SU-DHL-6 (cell line): ENCODE measurements at regions not wholly inside any gene's neighbourhood (a gene's known extent, or its start where the extent isn't known, plus 50 kb on each side); places are given as distances from the start of the nearest gene placed in this dataset.

Experiments
- CTCF ChIP-seq: fragments of 200-600 bp; sonication (generic); IDR thresholded peaks from one replicate; pipeline ENCODE4 v1.5.1; 2017; ENCODE audit warnings: antibody characterized with exemption, mild to moderate bottlenecking, low read length, moderate library complexity; ENCODE audit not compliant: insufficient read depth, poor library complexity, severe bottlenecking
- EZH2phosphoT487 ChIP-seq: fragments of 200-600 bp; sonication (generic), shearing (Covaris generic); conservative IDR thresholded peaks from 2 replicates; pipeline ENCODE4 v1.6.1; 2018; ENCODE audit warnings: mild to moderate bottlenecking, antibody characterized with exemption, low read length, moderate library complexity, mixed read lengths

GRCh38 chr17:33679595-33679994, 386.5 kb upstream of the ASIC2 start:
- TF ChIP-seq CTCF (no peak), EZH2phosphoT487 (no peak)
